GM23248 (cell line): ENCODE measurements at regions not wholly inside any gene's neighbourhood (a gene's known extent, or its start where the extent isn't known, plus 50 kb on each side); places are given as distances from the start of the nearest gene placed in this dataset.

Experiments
- DNase-seq: peaks from one replicate; pipeline ENCODE4 v3.0.0-alpha.2; 2015
- H2AFZ ChIP-seq: fragments of 200-600 bp; sonication (generic); 2 replicates; pipeline ENCODE4 v1.6.1; 2016; ENCODE audit warnings: antibody characterized with exemption
- H3F3A ChIP-seq: fragments of 200-600 bp; sonication (generic); 2 replicates; pipeline ENCODE4 v1.6.1; 2016; ENCODE audit warnings: mild to moderate bottlenecking, antibody characterized with exemption, mixed run types; ENCODE audit not compliant: insufficient read depth
- H3K27ac ChIP-seq: fragments of 200-600 bp; sonication (generic); 2 replicates; pipeline ENCODE4 v1.5.1; 2016; ENCODE audit warnings: mild to moderate bottlenecking
- H3K27me3 ChIP-seq: fragments of 200-600 bp; sonication (generic); replicated peaks from 2 replicates; pipeline ENCODE4 v1.6.1; 2016; ENCODE audit warnings: mild to moderate bottlenecking; ENCODE audit not compliant: insufficient read depth
- H3K36me3 ChIP-seq: fragments of 200-600 bp; sonication (generic); 2 replicates; pipeline ENCODE4 v1.6.1; 2016; ENCODE audit warnings: low read depth, mild to moderate bottlenecking
- H3K4me1 ChIP-seq: fragments of 200-600 bp; sonication (generic); 2 replicates; pipeline ENCODE4 v1.6.1; 2016; ENCODE audit warnings: mild to moderate bottlenecking; ENCODE audit not compliant: insufficient read depth
- H3K4me2 ChIP-seq: fragments of 200-600 bp; sonication (generic); one replicate; pipeline ENCODE4 v1.6.1; 2016; ENCODE audit warnings: mild to moderate bottlenecking; ENCODE audit not compliant: unreplicated experiment
- H3K4me3 ChIP-seq: fragments of 200-600 bp; sonication (generic); 2 replicates; pipeline ENCODE4 v1.5.1; 2016; ENCODE audit warnings: mild to moderate bottlenecking
- H3K79me2 ChIP-seq: fragments of 200-600 bp; sonication (generic); 2 replicates; pipeline ENCODE4 v1.6.1; 2016; ENCODE audit warnings: mild to moderate bottlenecking; ENCODE audit not compliant: insufficient read depth
- H3K9ac ChIP-seq: fragments of 200-600 bp; sonication (generic); 2 replicates; pipeline ENCODE4 v1.6.1; 2016; ENCODE audit warnings: mild to moderate bottlenecking
- H3K9me2 ChIP-seq: fragments of 200-600 bp; sonication (generic); 2 replicates; pipeline ENCODE4 v1.6.1; 2016; ENCODE audit warnings: mixed run types, mild to moderate bottlenecking, moderate library complexity; ENCODE audit not compliant: insufficient read depth
- H3K9me3 ChIP-seq: fragments of 200-600 bp; sonication (generic); one replicate; pipeline ENCODE4 v1.6.1; 2017; ENCODE audit warnings: low read depth
- H4K20me1 ChIP-seq: fragments of 200-600 bp; sonication (generic); 2 replicates; pipeline ENCODE4 v1.6.0; 2016; ENCODE audit not compliant: insufficient read depth
- EZH2 ChIP-seq: fragments of 200-600 bp; sonication (generic); IDR thresholded peaks from 2 replicates; pipeline ENCODE4 v1.6.1; 2018; ENCODE audit warnings: antibody characterized with exemption, mild to moderate bottlenecking; ENCODE audit not compliant: insufficient read depth, poor library complexity, severe bottlenecking
- EZH2phosphoT487 ChIP-seq: fragments of 200-600 bp; sonication (generic); IDR thresholded peaks from 2 replicates; pipeline ENCODE4 v1.6.1; 2018; ENCODE audit warnings: antibody characterized with exemption, moderate library complexity, mild to moderate bottlenecking, low read depth; ENCODE audit not compliant: insufficient read depth
- WGBS, 2 experiments: methylation state at CpG; one replicate each; pipeline ENCODE4 v1.1.6; 2015 to 2017; ENCODE audit warnings: low lambda C conversion rate in 2 of 2, low coverage in 1 of 2; ENCODE audit errors: missing lambda C conversion rate in 2 of 2; 5-methylcytosine and 5-hydroxymethylcytosine counted together
- in situ Hi-C: fragments of 300-500 bp; cut with MboI; formaldehyde crosslinking; loops from 2 replicates; pipeline ENCODE4 v1.15.0; 2020

GRCh38 chr13:83325125-83325853, 557.0 kb downstream of the SLITRK1 start:
- H3K9me2 ChIP-seq = no peaks in the 10 kb centered on the region
- peak; percentile 87 for DNase-seq
- no peaks in the 10 kb centered on the region for H3K27me3 ChIP-seq
- H3K79me2 ChIP-seq = no peaks in the 10 kb centered on the region
- no peaks in the 10 kb centered on the region for H3K36me3 ChIP-seq
- H3K9me3 ChIP-seq = no peaks in the 10 kb centered on the region
- no peak overlapping the region for H2AFZ ChIP-seq
- no peak overlapping the region for H3K4me3 ChIP-seq
- no peak overlapping the region for H3K9ac ChIP-seq
- H3F3A ChIP-seq = peaks cover 8% of the 10 kb centered on the region
- in situ Hi-C loops = no loop called here
- peak overlapping the region; percentile 30 for H3K4me2 ChIP-seq
- 49 to 50% methylated on average over 2 of the region's 2 CpGs for WGBS, 2 experiments
- H3K27ac ChIP-seq = peak overlapping the region; percentile 50
- TF ChIP-seq EZH2phosphoT487 = no peak
- TF ChIP-seq EZH2 = no peak
- no peaks in the 10 kb centered on the region for H4K20me1 ChIP-seq
- peaks cover 11% of the 10 kb centered on the region for H3K4me1 ChIP-seq

GRCh38 chr13:83311886-83312577, 570.2 kb downstream of the SLITRK1 start:
- peak; percentile 21 for DNase-seq
- TF ChIP-seq EZH2phosphoT487 = no peak
- TF ChIP-seq EZH2 = no peak
- no peaks in the 10 kb centered on the region for H3K27me3 ChIP-seq
- no peaks in the 10 kb centered on the region for H4K20me1 ChIP-seq
- in situ Hi-C loops = no loop called here
- no peaks in the 10 kb centered on the region for H3K36me3 ChIP-seq
- no peaks in the 10 kb centered on the region for H3F3A ChIP-seq
- H3K4me3 ChIP-seq = no peak overlapping the region
- H3K9ac ChIP-seq = no peak overlapping the region
- H3K4me2 ChIP-seq = no peak overlapping the region
- no peaks in the 10 kb centered on the region for H3K79me2 ChIP-seq
- H2AFZ ChIP-seq = no peak overlapping the region
- 66 to 72% methylated on average over 2 of the region's 2 CpGs for WGBS, 2 experiments
- no peaks in the 10 kb centered on the region for H3K9me2 ChIP-seq
- H3K9me3 ChIP-seq = no peaks in the 10 kb centered on the region
- peaks cover 9% of the 10 kb centered on the region; the same call in 1 of the 2 replicates for H3K4me1 ChIP-seq
- no peak overlapping the region for H3K27ac ChIP-seq

- H3K27ac ChIP-seq = no peak overlapping the region
- 93 to 100% methylated on average over 1 of the region's 1 CpG for WGBS, 2 experiments
- H3K9ac ChIP-seq = no peak overlapping the region
- no peak overlapping the region for H3K4me3 ChIP-seq
- no peaks in the 10 kb centered on the region for H4K20me1 ChIP-seq
- no peak overlapping the region for H2AFZ ChIP-seq
- DNase-seq = no peak
- no peaks in the 10 kb centered on the region for H3K27me3 ChIP-seq
- peaks cover 10% of the 10 kb centered on the region for H3K4me1 ChIP-seq
- H3K9me3 ChIP-seq = no peaks in the 10 kb centered on the region
- H3K79me2 ChIP-seq = no peaks in the 10 kb centered on the region
- H3F3A ChIP-seq = peaks cover 5% of the 10 kb centered on the region; the same call in 1 of the 2 replicates
- in situ Hi-C loops = no loop called here
- no peak for TF ChIP-seq EZH2
- no peak for TF ChIP-seq EZH2phosphoT487
- H3K36me3 ChIP-seq = no peaks in the 10 kb centered on the region
- H3K9me2 ChIP-seq = no peaks in the 10 kb centered on the region
- no peak overlapping the region for H3K4me2 ChIP-seq
These were observed 583.7 kb downstream of the SLITRK1 start for GRCh38 chr13:83298617-83299016.

- Histone ChIP-seq H3K27ac (no peak overlapping the region), H3K9me2 (no peaks in the 10 kb centered on the region), H3F3A (peaks cover 5% of the 10 kb centered on the region; the same call in 1 of the 2 replicates), H3K9me3 (no peaks in the 10 kb centered on the region), H3K4me2 (peak overlapping the region; percentile 5), H3K4me3 (no peak overlapping the region), H3K9ac (no peak overlapping the region), H3K79me2 (no peaks in the 10 kb centered on the region), H4K20me1 (no peaks in the 10 kb centered on the region), H2AFZ (0 out of 2 replicates have a peak overlapping the region, but pooled peaks have one; percentile 22), H3K27me3 (no peaks in the 10 kb centered on the region), H3K36me3 (no peaks in the 10 kb centered on the region), H3K4me1 (peaks cover 10% of the 10 kb centered on the region)
- DNase-seq = peak; percentile 21
- 62 to 63% methylated on average over 8 of the region's 8 CpGs for WGBS, 2 experiments
- TF ChIP-seq EZH2 (no peak), EZH2phosphoT487 (no peak)
- in situ Hi-C loops = no loop called here
These were observed 584.5 kb downstream of the SLITRK1 start for GRCh38 chr13:83297586-83298290.
